H9 (cell line): ENCODE measurements at regions not wholly inside any gene's neighbourhood (a gene's known extent, or its start where the extent isn't known, plus 50 kb on each side); places are given as distances from the start of the nearest gene placed in this dataset.

Experiments used
- DNase-seq: peaks from one replicate; pipeline ENCODE4 v3.0.0-alpha.2; 2017
- H2AFZ ChIP-seq: one replicate; pipeline ENCODE4 v1.6.1; 2013; ENCODE audit warnings: mild to moderate bottlenecking, low read length, control low read depth, moderate library complexity
- H2AK5ac ChIP-seq: 2 replicates; pipeline ENCODE4 v1.6.1; 2013; ENCODE audit warnings: low read length, control low read depth, mixed read lengths; ENCODE audit not compliant: insufficient read length
- H2BK120ac ChIP-seq: one replicate; pipeline ENCODE4 v1.6.1; 2013; ENCODE audit warnings: low read depth, mild to moderate bottlenecking, low read length, control low read depth, inconsistent platforms; ENCODE audit not compliant: poor library complexity, severe bottlenecking
- H2BK12ac ChIP-seq: 2 replicates; pipeline ENCODE4 v1.6.1; 2013; ENCODE audit warnings: low read length, control low read depth, mixed read lengths, low read depth; ENCODE audit not compliant: insufficient read length
- H2BK15ac ChIP-seq: 2 replicates; pipeline ENCODE4 v1.6.1; 2013; ENCODE audit warnings: low read depth, low read length, control low read depth
- H2BK20ac ChIP-seq: one replicate; pipeline ENCODE4 v1.6.1; 2013; ENCODE audit warnings: low read depth, mild to moderate bottlenecking, low read length, control low read depth, inconsistent platforms; ENCODE audit not compliant: poor library complexity, severe bottlenecking
- H2BK5ac ChIP-seq: 2 replicates; pipeline ENCODE4 v1.6.1; 2013; ENCODE audit warnings: low read length, control low read depth, mixed read lengths; ENCODE audit not compliant: insufficient read length
- H3K14ac ChIP-seq: 2 replicates; pipeline ENCODE4 v1.6.1; 2013; ENCODE audit warnings: low read length, control low read depth; ENCODE audit not compliant: insufficient read depth
- H3K18ac ChIP-seq: 2 replicates; pipeline ENCODE4 v1.6.1; 2013; ENCODE audit warnings: low read depth, mild to moderate bottlenecking, mixed read lengths, low read length, control low read depth; ENCODE audit not compliant: insufficient read length
- H3K23ac ChIP-seq: 2 replicates; pipeline ENCODE4 v1.6.1; 2013; ENCODE audit warnings: low read length, control low read depth, mixed read lengths, low read depth; ENCODE audit not compliant: insufficient read length
- H3K23me2 ChIP-seq: 2 replicates; pipeline ENCODE4 v1.6.1; 2013; ENCODE audit warnings: low read depth, mild to moderate bottlenecking, mixed read lengths, low read length, control low read depth; ENCODE audit not compliant: insufficient read length, poor library complexity, severe bottlenecking
- H3K27ac ChIP-seq: 2 replicates; pipeline ENCODE4 v1.5.1; 2013; ENCODE audit warnings: low read length, control low read depth, mixed read lengths, low read depth; ENCODE audit not compliant: insufficient read length
- H3K27me3 ChIP-seq: 2 replicates; pipeline ENCODE4 v1.6.1; 2013; ENCODE audit warnings: low read length, control low read depth, inconsistent platforms; ENCODE audit not compliant: insufficient read depth
- H3K4ac ChIP-seq: 2 replicates; pipeline ENCODE4 v1.6.1; 2013; ENCODE audit warnings: low read depth, mild to moderate bottlenecking, control low read depth, inconsistent platforms, low read length, moderate library complexity
- H3K4me1 ChIP-seq: 2 replicates; pipeline ENCODE4 v1.6.1; 2013; ENCODE audit warnings: low read length, control low read depth, inconsistent platforms; ENCODE audit not compliant: insufficient read depth
- H3K4me2 ChIP-seq: 2 replicates; pipeline ENCODE4 v1.6.1; 2013; ENCODE audit warnings: low read length, control low read depth, mixed read lengths; ENCODE audit not compliant: insufficient read length, insufficient read depth
- H3K56ac ChIP-seq: 2 replicates; pipeline ENCODE4 v1.6.1; 2013; ENCODE audit warnings: low read depth, mild to moderate bottlenecking, mixed read lengths, low read length, control low read depth; ENCODE audit not compliant: insufficient read length
- H3K79me1 ChIP-seq: 2 replicates; pipeline ENCODE4 v1.6.1; 2013; ENCODE audit warnings: low read depth, mild to moderate bottlenecking, moderate library complexity, low read length, control low read depth, inconsistent platforms; ENCODE audit not compliant: insufficient read depth, poor library complexity, severe bottlenecking
- H3K79me2 ChIP-seq: 2 replicates; pipeline ENCODE4 v1.6.1; 2013; ENCODE audit warnings: low read length, control low read depth, inconsistent platforms; ENCODE audit not compliant: insufficient read depth
- H3K9ac ChIP-seq: 2 replicates; pipeline ENCODE4 v1.6.1; 2013; ENCODE audit warnings: low read length, control low read depth, mixed read lengths; ENCODE audit not compliant: insufficient read length; ENCODE audit errors: extremely low read depth
- H3K9me3 ChIP-seq: one replicate; pipeline ENCODE4 v1.6.1; 2013; ENCODE audit warnings: low read depth, low read length, inconsistent platforms; ENCODE audit not compliant: control insufficient read depth
- H3T11ph ChIP-seq: one replicate; pipeline ENCODE4 v1.6.1; 2013; ENCODE audit warnings: mild to moderate bottlenecking, low read length, control low read depth, inconsistent platforms
- H4K20me1 ChIP-seq: one replicate; pipeline ENCODE4 v1.6.1; 2013; ENCODE audit not compliant: control insufficient read depth, insufficient read length, insufficient read depth
- H4K5ac ChIP-seq: 2 replicates; pipeline ENCODE4 v1.6.1; 2013; ENCODE audit warnings: low read depth, mild to moderate bottlenecking, mixed read lengths, low read length, control low read depth; ENCODE audit not compliant: insufficient read length
- H4K8ac ChIP-seq: replicated peaks from 2 replicates; pipeline ENCODE4 v1.6.1; 2013; ENCODE audit warnings: low read length, control low read depth, mixed read lengths, low read depth; ENCODE audit not compliant: insufficient read length
- H4K91ac ChIP-seq: 2 replicates; pipeline ENCODE4 v1.6.1; 2013; ENCODE audit warnings: low read depth, mild to moderate bottlenecking, moderate library complexity, mixed read lengths, low read length, control low read depth; ENCODE audit not compliant: insufficient read length
- H3K27ac Mint-ChIP-seq, 3 experiments: 2 replicates in 2 of 3; 3 replicates in 1 of 3; pipeline ENCODE4 v1.8.0; 2020 to 2021; ENCODE audit warnings: mixed read lengths in 3 of 3, mild to moderate bottlenecking in 1 of 3, moderate library complexity in 1 of 3
- H3K27me3 Mint-ChIP-seq: 2 replicates; pipeline ENCODE4 v1.8.0; 2021; ENCODE audit warnings: low read depth, mild to moderate bottlenecking, moderate library complexity, mixed read lengths
- H3K36me3 Mint-ChIP-seq, 3 experiments: 2 replicates in 2 of 3; 3 replicates in 1 of 3; pipeline ENCODE4 v1.8.0; 2020 to 2021; ENCODE audit warnings: low read depth in 3 of 3, mixed read lengths in 3 of 3; ENCODE audit not compliant: insufficient read depth in 1 of 3
- H3K4me1 Mint-ChIP-seq, 2 experiments: 2 replicates each; pipeline ENCODE4 v1.8.0; 2020; ENCODE audit warnings: mixed read lengths in 2 of 2
- H3K4me3 Mint-ChIP-seq, 2 experiments: 2 replicates in 1 of 2; 3 replicates in 1 of 2; pipeline ENCODE4 v1.8.0; 2020 to 2021; ENCODE audit warnings: mild to moderate bottlenecking in 2 of 2, mixed read lengths in 2 of 2, moderate library complexity in 1 of 2
- H3K9me3 Mint-ChIP-seq, 2 experiments: 2 replicates in 1 of 2; 3 replicates in 1 of 2; pipeline ENCODE4 v1.8.0; 2020; ENCODE audit warnings: mild to moderate bottlenecking in 2 of 2, mixed read lengths in 2 of 2, moderate library complexity in 1 of 2
- CTCF ChIP-seq: fragments of 200-600 bp; sonication (generic); conservative IDR thresholded peaks from 3 replicates; pipeline ENCODE4 v1.8.0; 2021; ENCODE audit warnings: antibody characterized with exemption, mild to moderate bottlenecking
- WGBS: extraction: QIAGEN DNeasy Blood & Tissue Kit; methylation state at CpG from one replicate; pipeline ENCODE4 v1.1.7; 2013; ENCODE audit warnings: missing lambda C conversion rate, low lambda C conversion rate, mixed read lengths; ENCODE audit not compliant: insufficient read length; ENCODE audit errors: extremely low coverage; 5-methylcytosine and 5-hydroxymethylcytosine counted together

GRCh38 chr2:84373391-84373790, 85.7 kb downstream of the SUCLG1 start:
- Histone ChIP-seq H3K18ac (no peak overlapping the region), H2BK12ac (no peak overlapping the region), H3K23ac (no peak overlapping the region), H3K27ac (no peak overlapping the region), H3K79me2 (no peaks in the 10 kb centered on the region), H2AFZ (no peak overlapping the region), H3K4ac (no peak overlapping the region), H4K91ac (no peak overlapping the region), H2BK20ac (no peak overlapping the region), H3T11ph (no peak overlapping the region), H3K9me3 (no peaks in the 10 kb centered on the region), H4K20me1 (no peaks in the 10 kb centered on the region), H4K8ac (no peak overlapping the region), H3K79me1 (no peaks in the 10 kb centered on the region), H4K5ac (no peak overlapping the region), H3K23me2 (no peaks in the 10 kb centered on the region), H3K4me1 (no peaks in the 10 kb centered on the region), H2BK5ac (no peak overlapping the region), H3K14ac (no peak overlapping the region), H2BK15ac (no peak overlapping the region), H2BK120ac (no peak overlapping the region), H3K56ac (no peak overlapping the region), H3K4me2 (no peak overlapping the region), H2AK5ac (no peak overlapping the region), H3K27me3 (no peaks in the 10 kb centered on the region), H3K9ac (no peak overlapping the region)
- Mint-ChIP-seq H3K9me3 (no peaks in the 10 kb centered on the region), H3K4me3 (no peak overlapping the region), H3K4me1 (no peaks in the 10 kb centered on the region), H3K27me3 (no peaks in the 10 kb centered on the region), H3K27ac (no peak overlapping the region), H3K36me3 (no peaks in the 10 kb centered on the region)
- DNase-seq = no peak
- no peak for TF ChIP-seq CTCF
- no CpG with 5 or more reads among the region's 2 CpGs for WGBS
